Activated naive CD4-positive, alpha-beta T cell treated with anti-CD3 and anti-CD28 coated beads, Interleukin-2, amount 50 U/mL, for 24 hours (primary cell): ENCODE measurements at regions not wholly inside any gene's neighbourhood (a gene's known extent, or its start where the extent isn't known, plus 50 kb on each side); places are given as distances from the start of the nearest gene placed in this dataset.
"Not testable (repeated sequence)": the region's sequence is repeated elsewhere in the genome, so short reads cannot be mapped to it uniquely, and the experiment has no call there.

ENCODE experiments used
- H3K27ac Mint-ChIP-seq: one replicate; pipeline ENCODE4 v1.8.0; 2021; ENCODE audit warnings: mild to moderate bottlenecking, mixed read lengths
- H3K27me3 Mint-ChIP-seq: one replicate; pipeline ENCODE4 v1.8.0; 2021; ENCODE audit warnings: mixed read lengths
- H3K36me3 Mint-ChIP-seq: one replicate; pipeline ENCODE4 v1.8.0; 2021; ENCODE audit warnings: mixed read lengths
- H3K4me1 Mint-ChIP-seq: one replicate; pipeline ENCODE4 v1.8.0; 2021; ENCODE audit warnings: mixed read lengths
- H3K4me3 Mint-ChIP-seq: one replicate; pipeline ENCODE4 v1.8.0; 2021; ENCODE audit warnings: mild to moderate bottlenecking, mixed read lengths
- H3K9me3 Mint-ChIP-seq: one replicate; pipeline ENCODE4 v1.8.0; 2021; ENCODE audit warnings: mixed read lengths

GRCh38 chr7:39758234-39758970 is 135.0 kb downstream of the RALA start:
- H3K36me3 Mint-ChIP-seq = peaks cover 3% of the 10 kb centered on the region
- no peak overlapping the region for H3K4me3 Mint-ChIP-seq
- no peaks in the 10 kb centered on the region for H3K9me3 Mint-ChIP-seq
- no peaks in the 10 kb centered on the region for H3K27me3 Mint-ChIP-seq
- H3K4me1 Mint-ChIP-seq = peaks cover 8% of the 10 kb centered on the region
- peak overlapping the region; percentile 47 for H3K27ac Mint-ChIP-seq

GRCh38 chr7:39761449-39761848 is 138.1 kb downstream of the RALA start:
- no peak overlapping the region for H3K27ac Mint-ChIP-seq
- no peaks in the 10 kb centered on the region for H3K27me3 Mint-ChIP-seq
- H3K4me1 Mint-ChIP-seq = peaks cover 8% of the 10 kb centered on the region
- H3K9me3 Mint-ChIP-seq = no peaks in the 10 kb centered on the region
- H3K36me3 Mint-ChIP-seq = peaks cover 3% of the 10 kb centered on the region
- H3K4me3 Mint-ChIP-seq = no peak overlapping the region

GRCh38 chr7:39762466-39762865 is 139.1 kb downstream of the RALA start:
- not testable (repeated sequence) for H3K36me3 Mint-ChIP-seq, H3K4me3 Mint-ChIP-seq, H3K27ac Mint-ChIP-seq, H3K27me3 Mint-ChIP-seq, H3K4me1 Mint-ChIP-seq, H3K9me3 Mint-ChIP-seq

GRCh38 chr7:39762881-39763280 is 139.5 kb downstream of the RALA start:
- not testable (repeated sequence) for H3K4me1 Mint-ChIP-seq, H3K9me3 Mint-ChIP-seq, H3K27me3 Mint-ChIP-seq, H3K4me3 Mint-ChIP-seq, H3K27ac Mint-ChIP-seq, H3K36me3 Mint-ChIP-seq

- not testable (repeated sequence) for H3K27me3 Mint-ChIP-seq, H3K27ac Mint-ChIP-seq, H3K4me3 Mint-ChIP-seq, H3K9me3 Mint-ChIP-seq, H3K36me3 Mint-ChIP-seq, H3K4me1 Mint-ChIP-seq
Observed at GRCh38 chr7:39765833-39766232, 142.5 kb downstream of the RALA start.

GRCh38 chr7:39768439-39768838 is 145.1 kb downstream of the RALA start:
- H3K4me3 Mint-ChIP-seq, H3K27me3 Mint-ChIP-seq, H3K4me1 Mint-ChIP-seq, H3K36me3 Mint-ChIP-seq, H3K9me3 Mint-ChIP-seq, H3K27ac Mint-ChIP-seq: not testable (repeated sequence)

- H3K4me1 Mint-ChIP-seq, H3K27ac Mint-ChIP-seq, H3K36me3 Mint-ChIP-seq, H3K9me3 Mint-ChIP-seq, H3K4me3 Mint-ChIP-seq, H3K27me3 Mint-ChIP-seq: not testable (repeated sequence)
Observed at GRCh38 chr7:39774341-39774851, 151.0 kb downstream of the RALA start.

- H3K27me3 Mint-ChIP-seq, H3K4me3 Mint-ChIP-seq, H3K4me1 Mint-ChIP-seq, H3K27ac Mint-ChIP-seq, H3K36me3 Mint-ChIP-seq, H3K9me3 Mint-ChIP-seq: not testable (repeated sequence)
Observed at GRCh38 chr7:39781557-39781956, 158.2 kb downstream of the RALA start.

- not testable (repeated sequence) for H3K4me3 Mint-ChIP-seq, H3K36me3 Mint-ChIP-seq, H3K27ac Mint-ChIP-seq, H3K27me3 Mint-ChIP-seq, H3K9me3 Mint-ChIP-seq, H3K4me1 Mint-ChIP-seq
Observed at GRCh38 chr7:39786440-39786839, 163.1 kb downstream of the RALA start.

GRCh38 chr7:39791035-39791434 is 159.0 kb upstream of the CDK13 start:
- H3K4me3 Mint-ChIP-seq = not testable (repeated sequence)

GRCh38 chr7:39791911-39792310 is 158.1 kb upstream of the CDK13 start:
- not testable (repeated sequence) for H3K36me3 Mint-ChIP-seq, H3K27ac Mint-ChIP-seq, H3K9me3 Mint-ChIP-seq, H3K4me1 Mint-ChIP-seq, H3K27me3 Mint-ChIP-seq, H3K4me3 Mint-ChIP-seq

More at GRCh38 chr7:39791035-39791434, 159.0 kb upstream of the CDK13 start:
- H3K36me3 Mint-ChIP-seq, H3K27ac Mint-ChIP-seq, H3K9me3 Mint-ChIP-seq, H3K4me1 Mint-ChIP-seq, H3K27me3 Mint-ChIP-seq: not testable (repeated sequence)

GRCh38 chr7:39793026-39793425 is 157.0 kb upstream of the CDK13 start:
- not testable (repeated sequence) for H3K9me3 Mint-ChIP-seq, H3K4me1 Mint-ChIP-seq, H3K27me3 Mint-ChIP-seq, H3K27ac Mint-ChIP-seq, H3K4me3 Mint-ChIP-seq, H3K36me3 Mint-ChIP-seq

- H3K4me3 Mint-ChIP-seq, H3K9me3 Mint-ChIP-seq, H3K36me3 Mint-ChIP-seq, H3K4me1 Mint-ChIP-seq, H3K27me3 Mint-ChIP-seq, H3K27ac Mint-ChIP-seq: not testable (repeated sequence)
Observed at GRCh38 chr7:39793851-39794250, 156.2 kb upstream of the CDK13 start.

GRCh38 chr7:39796947-39797346 is 153.1 kb upstream of the CDK13 start:
- not testable (repeated sequence) for H3K4me1 Mint-ChIP-seq, H3K4me3 Mint-ChIP-seq, H3K9me3 Mint-ChIP-seq, H3K27me3 Mint-ChIP-seq, H3K36me3 Mint-ChIP-seq, H3K27ac Mint-ChIP-seq

GRCh38 chr7:39798077-39798476 is 152.0 kb upstream of the CDK13 start:
- H3K9me3 Mint-ChIP-seq, H3K36me3 Mint-ChIP-seq, H3K27ac Mint-ChIP-seq, H3K27me3 Mint-ChIP-seq, H3K4me1 Mint-ChIP-seq, H3K4me3 Mint-ChIP-seq: not testable (repeated sequence)

- no peaks in the 10 kb centered on the region for H3K9me3 Mint-ChIP-seq
- H3K4me1 Mint-ChIP-seq = no peaks in the 10 kb centered on the region
Observed at GRCh38 chr7:39808796-39809481, 141.1 kb upstream of the CDK13 start.

GRCh38 chr7:39810204-39810642 is 139.8 kb upstream of the CDK13 start:
- H3K9me3 Mint-ChIP-seq = no peaks in the 10 kb centered on the region
- H3K36me3 Mint-ChIP-seq = no peaks in the 10 kb centered on the region
- peaks cover 5% of the 10 kb centered on the region for H3K27me3 Mint-ChIP-seq
- H3K4me1 Mint-ChIP-seq = no peaks in the 10 kb centered on the region
- H3K27ac Mint-ChIP-seq = no peak overlapping the region
- H3K4me3 Mint-ChIP-seq = no peak overlapping the region

More at GRCh38 chr7:39808796-39809481, 141.1 kb upstream of the CDK13 start:
- H3K27me3 Mint-ChIP-seq = peaks cover 2% of the 10 kb centered on the region
- no peaks in the 10 kb centered on the region for H3K36me3 Mint-ChIP-seq
- H3K27ac Mint-ChIP-seq = no peak overlapping the region
- no peak overlapping the region for H3K4me3 Mint-ChIP-seq
